HEK293T (cell line): ENCODE measurements at regions not wholly inside any gene's neighbourhood (a gene's known extent, or its start where the extent isn't known, plus 50 kb on each side); places are given as distances from the start of the nearest gene placed in this dataset.

Experiments used
- BHLHE40 ChIP-seq: fragments of 450-650 bp; IDR thresholded peaks from 2 replicates; pipeline ENCODE4 v1.6.1; 2016; ENCODE audit warnings: mild to moderate bottlenecking, moderate library complexity, borderline replicate concordance
- SUZ12 ChIP-seq: fragments of 450-650 bp; IDR thresholded peaks from 2 replicates; pipeline ENCODE4 v1.6.1; 2016; ENCODE audit warnings: mild to moderate bottlenecking

DNA sequence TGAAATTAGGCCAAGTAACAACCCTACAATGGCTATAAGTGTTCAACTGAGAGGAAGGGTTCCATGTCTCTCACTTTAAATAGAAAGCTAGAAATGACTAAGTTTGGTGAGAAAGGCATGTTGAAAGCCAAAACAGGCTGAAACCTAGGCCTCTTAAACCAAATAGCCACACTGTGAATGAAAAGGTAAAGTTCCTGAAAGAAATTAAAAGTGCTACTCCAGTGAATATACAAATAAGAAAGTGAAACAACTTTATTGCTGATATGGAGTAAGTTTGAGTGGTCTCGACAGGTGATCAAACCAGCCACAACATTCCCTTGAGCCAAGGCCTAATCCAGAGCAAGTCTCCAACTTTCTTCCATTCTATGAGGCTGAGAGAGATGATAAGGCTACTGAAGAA is 209.6 kb downstream of the KLF12 start:
- TF ChIP-seq BHLHE40 (no peak), SUZ12 (no peak)
